NCI-H460 (cell line): ENCODE measurements at regions not wholly inside any gene's neighbourhood (a gene's known extent, or its start where the extent isn't known, plus 50 kb on each side); places are given as distances from the start of the nearest gene placed in this dataset.

Source experiments
- DNase-seq: peaks from one replicate; pipeline ENCODE4 v3.0.0-alpha.2; 2016; ENCODE audit warnings: low read depth; ENCODE audit errors: extremely low read depth

DNA sequence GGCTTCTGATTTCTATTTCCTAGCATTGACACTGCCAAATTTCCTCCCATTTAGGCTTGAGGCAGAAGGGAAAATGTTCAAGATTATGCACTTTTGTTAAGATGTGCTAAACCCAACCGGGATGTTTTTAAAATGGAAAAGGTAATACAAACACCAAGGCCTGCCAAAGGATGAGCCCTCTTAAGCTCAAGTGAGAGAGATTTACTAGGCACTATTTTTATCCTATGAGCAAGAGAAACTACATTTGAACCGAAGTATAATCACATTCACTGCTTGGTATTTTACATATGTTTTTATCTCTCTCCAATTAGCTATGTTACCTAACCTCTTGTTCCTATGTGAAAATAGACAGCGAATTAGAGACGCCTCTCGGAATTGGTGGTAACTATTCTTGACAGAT lies 295.8 kb downstream of the GABRB3 start:
- DNase-seq = no peak

- no peak for DNase-seq
Observed at GRCh38 chr15:26475554-26475953, 297.3 kb downstream of the GABRB3 start.

GRCh38 chr15:26472661-26473060 lies 300.2 kb downstream of the GABRB3 start:
- no peak for DNase-seq

- DNase-seq = no peak
Observed at GRCh38 chr15:26461847-26462608, 310.8 kb downstream of the GABRB3 start.

DNA sequence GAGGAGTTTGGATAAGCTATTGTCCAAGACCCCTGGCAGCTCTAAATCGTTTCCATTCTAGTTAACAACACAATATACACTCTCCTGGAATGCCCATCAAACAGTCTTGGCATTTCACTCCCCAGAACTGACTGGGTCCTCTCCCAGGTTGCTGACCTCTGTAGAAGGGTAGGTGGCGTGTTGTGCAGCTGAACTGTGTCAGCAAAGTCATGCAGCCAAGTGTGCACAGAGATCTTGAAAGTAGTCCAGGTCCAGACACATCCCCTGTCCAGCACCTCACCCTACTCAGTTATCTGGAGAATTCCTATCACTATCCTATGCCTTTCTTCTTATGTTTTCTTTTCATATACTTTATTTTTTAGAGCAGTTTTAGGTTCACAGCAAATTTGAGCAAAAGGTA lies 312.7 kb downstream of the GABRB3 start:
- no peak for DNase-seq

DNA sequence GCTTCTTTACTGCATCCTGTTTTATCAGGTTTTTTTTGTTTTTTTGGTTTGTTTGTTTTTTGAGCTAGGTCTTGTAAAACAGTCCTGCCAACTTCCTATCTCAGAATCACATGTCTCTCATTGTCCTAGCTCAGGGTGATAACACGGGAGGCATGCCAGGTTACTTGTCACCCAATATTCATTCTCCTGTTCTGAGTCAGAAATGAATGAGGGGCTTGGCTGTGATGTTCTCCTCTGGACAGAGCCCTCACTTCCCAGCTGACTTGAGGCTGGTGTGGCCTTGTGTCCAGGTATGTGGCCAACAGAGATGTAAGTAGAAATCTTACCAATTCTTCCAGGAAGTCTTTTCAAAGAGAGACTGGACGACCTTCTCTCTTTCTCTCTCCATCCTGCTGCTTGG lies 317.0 kb downstream of the GABRB3 start:
- DNase-seq = no peak

GRCh38 chr15:26453914-26454313 lies 319.0 kb downstream of the GABRB3 start:
- no peak for DNase-seq

GRCh38 chr15:26451995-26452394 lies 320.9 kb downstream of the GABRB3 start:
- no peak for DNase-seq

GRCh38 chr15:26449291-26449690 lies 323.6 kb downstream of the GABRB3 start:
- DNase-seq = no peak

GRCh38 chr15:26443321-26443720 lies 329.5 kb downstream of the GABRB3 start:
- no peak for DNase-seq

GRCh38 chr15:26442680-26443079 lies 330.2 kb downstream of the GABRB3 start:
- DNase-seq = no peak

GRCh38 chr15:26439681-26440080 lies 333.2 kb downstream of the GABRB3 start:
- DNase-seq = no peak

DNA sequence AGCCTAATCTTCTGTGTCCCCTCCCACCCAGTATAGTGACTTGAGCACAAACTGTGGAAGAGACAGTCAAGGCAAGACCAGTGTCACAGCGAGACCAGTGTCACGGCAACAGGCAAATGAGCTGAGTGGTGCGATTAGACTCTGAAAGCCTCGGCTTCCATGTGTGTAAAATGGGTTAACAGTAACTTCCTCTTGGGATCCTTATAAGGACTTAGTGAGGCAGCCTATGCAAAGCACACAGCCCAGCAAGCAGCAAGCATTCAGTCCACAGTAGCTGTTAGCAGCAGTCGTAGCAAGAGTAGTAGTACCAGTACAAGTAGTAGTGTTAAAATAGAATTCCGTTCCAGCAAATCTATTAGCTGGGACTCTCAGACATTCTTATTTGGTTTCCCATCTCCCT lies 334.1 kb downstream of the GABRB3 start:
- no peak for DNase-seq

DNA sequence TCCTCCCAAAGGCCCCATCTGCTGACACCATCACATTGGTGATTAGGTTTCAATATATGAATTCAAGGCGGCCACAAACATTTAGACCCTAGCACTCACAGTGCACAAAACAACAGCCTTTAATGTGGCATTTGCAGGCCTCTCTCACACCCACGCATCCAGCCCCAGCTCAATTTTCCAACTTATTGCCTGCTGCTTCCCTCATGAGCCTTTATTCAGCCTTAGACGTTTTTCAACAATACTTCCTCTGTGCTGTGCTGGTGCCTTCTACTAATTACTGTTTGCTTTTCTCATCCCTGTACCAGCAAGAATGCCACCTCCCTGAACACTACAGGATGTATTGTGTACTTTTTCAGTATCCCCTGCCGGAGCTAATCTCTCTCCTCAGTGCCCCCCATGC lies 334.6 kb downstream of the GABRB3 start:
- DNase-seq = no peak

DNA sequence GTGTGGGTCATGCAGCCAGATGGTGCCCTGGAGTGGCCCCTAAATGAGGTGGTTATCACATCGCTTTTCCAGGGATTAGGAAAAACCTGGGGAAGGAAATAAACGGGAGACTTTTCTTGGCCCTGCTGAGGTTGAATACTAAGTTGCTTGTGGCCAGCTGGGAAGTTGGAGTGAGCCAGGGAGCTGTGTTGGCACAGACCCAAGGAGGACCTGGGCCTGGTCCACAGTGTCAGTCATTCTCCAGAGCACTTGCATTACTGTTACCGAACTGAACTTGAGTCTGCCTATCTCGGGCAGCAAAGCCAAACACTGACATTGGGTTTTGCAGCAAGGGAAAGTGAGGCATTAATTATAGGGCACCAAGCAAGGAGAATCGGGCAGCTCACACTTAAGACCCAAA lies 339.0 kb downstream of the GABRB3 start:
- DNase-seq = no peak

- no peak for DNase-seq
Observed at GRCh38 chr15:26433060-26433459, 339.8 kb downstream of the GABRB3 start.

GRCh38 chr15:26421065-26421464 lies 351.8 kb downstream of the GABRB3 start:
- no peak for DNase-seq

DNA sequence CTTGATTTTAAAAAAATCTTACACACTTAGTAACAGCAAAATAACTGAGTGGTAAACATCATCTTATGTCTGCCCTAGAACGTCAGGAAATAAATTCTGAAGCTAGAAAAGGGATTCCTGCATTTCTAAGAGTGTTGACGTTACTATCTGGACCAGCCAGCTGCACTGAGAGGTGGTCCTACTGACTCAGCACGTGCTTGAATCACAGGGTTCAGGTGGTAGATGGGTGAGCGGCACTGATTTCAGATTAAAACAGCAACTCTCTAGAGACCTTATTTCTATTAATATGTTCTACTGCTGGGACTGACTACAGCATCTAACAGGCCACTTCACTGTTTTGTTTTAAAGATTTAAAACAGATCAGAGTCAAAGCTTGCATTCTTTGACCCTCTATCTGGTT lies 377.2 kb downstream of the GABRB3 start:
- no peak for DNase-seq

DNA sequence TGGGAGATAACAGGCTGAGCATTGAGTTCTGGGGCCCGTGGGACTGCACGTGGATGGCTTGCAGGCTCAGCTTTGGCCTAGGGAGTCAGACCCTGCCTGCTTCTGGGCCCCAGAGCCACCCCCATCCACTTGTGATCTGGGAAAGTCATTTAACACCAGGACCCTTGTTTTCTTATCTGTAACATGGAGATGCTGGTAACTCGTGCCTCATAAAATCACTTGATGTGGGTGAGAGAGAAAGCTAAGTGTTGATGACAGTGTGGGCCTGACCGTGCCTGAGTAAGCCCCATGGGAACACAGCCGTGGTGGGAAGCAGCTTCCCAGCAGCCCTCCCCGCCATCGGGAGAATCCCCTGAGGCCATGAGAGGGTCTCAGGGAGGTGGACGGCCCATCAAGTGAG lies 378.1 kb downstream of the GABRB3 start:
- no peak for DNase-seq

- DNase-seq = no peak
Observed at GRCh38 chr15:26392956-26393355, 379.9 kb downstream of the GABRB3 start.

DNA sequence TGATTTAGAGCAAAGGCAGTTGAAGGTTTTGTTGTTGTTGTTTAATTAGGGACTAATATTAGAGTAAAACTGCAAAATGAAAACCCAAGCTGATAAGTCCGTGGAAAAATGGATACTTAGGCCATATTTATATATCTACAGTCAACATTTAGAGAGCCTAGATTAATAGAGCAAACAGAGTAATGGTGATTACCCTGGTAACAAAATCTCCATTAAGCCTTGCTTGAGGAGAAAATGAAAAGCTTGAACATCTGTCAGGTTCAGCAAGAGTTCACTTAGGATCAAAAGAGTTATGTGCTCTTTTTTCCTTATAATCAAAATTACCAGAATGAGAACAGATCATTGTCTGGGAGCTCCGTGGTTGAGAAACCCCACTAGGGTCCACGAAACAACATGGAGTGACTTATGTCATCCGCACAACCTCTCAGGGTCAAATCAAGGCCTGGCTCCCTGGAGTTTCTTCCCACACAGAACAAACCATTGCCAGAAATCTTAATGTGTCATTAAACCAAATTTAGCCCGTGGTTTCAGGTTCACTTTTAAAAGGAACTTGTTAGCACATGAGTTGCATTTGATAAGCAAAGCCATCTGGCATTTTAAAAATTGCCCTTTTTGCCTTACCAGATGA lies 381.2 kb downstream of the GABRB3 start:
- DNase-seq = no peak

DNA sequence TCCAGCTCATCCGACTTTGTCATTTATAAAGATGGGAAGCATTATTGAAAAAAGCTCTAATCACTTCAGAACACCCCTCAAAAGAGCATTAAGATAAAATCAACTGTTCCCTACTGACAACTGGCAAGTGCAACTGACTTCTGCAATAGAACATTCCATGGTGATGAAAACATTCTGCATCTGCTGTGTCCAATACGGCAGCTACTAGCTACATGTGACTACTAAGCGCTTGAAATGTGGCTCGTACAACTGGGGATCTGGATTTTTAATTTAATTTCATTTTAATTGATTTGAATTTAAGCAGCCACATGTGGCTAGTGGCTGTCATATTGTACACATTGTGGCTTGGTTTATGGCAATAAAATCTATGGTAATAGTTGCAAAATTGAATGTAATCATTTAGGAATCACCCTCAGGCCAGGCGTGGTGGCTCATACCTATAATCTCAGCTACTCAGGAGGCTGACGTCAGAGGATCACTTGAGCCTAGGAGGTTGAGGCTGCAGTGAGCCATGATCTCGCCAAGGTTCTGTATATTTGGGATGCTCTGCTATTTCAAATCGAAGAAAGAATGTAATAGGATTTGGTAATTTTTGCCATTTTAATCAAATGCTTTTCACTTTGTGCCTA lies 390.3 kb downstream of the GABRB3 start:
- DNase-seq = no peak
